ENCODE measurements at regions not wholly inside any gene's neighbourhood (a gene's known extent, or its start where the extent isn't known, plus 50 kb on each side); places are given as distances from the start of the nearest gene placed in this dataset.
"Not testable (repeated sequence)": the region's sequence is repeated elsewhere in the genome, so short reads cannot be mapped to it uniquely, and the experiment has no call there.

DNA sequence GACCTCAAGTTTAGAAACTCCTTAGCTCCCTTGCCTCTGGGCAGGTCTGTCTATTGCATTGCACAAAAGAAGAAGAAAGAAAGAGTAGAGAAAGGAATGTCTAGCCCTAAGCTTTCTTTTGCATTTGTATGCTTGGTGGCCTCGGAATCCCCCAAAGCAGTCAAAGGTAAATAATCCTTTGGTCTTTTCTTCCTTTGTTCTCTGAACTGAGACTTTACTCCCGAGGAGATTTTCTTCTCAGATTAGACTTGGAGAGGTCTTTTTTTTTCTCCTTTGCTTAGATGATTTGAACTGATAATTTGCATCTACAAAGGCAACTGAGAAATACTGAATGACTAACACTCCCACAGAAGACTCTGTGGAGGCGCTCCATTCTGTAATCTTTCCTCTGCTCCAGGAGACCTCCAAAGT lies 93.2 kb downstream of the AKR1D1 start:
- no peak for DNase-seq

- DNase-seq = no peak
Measured at GRCh38 chr7:138170298-138170697, 94.0 kb downstream of the AKR1D1 start.

DNA sequence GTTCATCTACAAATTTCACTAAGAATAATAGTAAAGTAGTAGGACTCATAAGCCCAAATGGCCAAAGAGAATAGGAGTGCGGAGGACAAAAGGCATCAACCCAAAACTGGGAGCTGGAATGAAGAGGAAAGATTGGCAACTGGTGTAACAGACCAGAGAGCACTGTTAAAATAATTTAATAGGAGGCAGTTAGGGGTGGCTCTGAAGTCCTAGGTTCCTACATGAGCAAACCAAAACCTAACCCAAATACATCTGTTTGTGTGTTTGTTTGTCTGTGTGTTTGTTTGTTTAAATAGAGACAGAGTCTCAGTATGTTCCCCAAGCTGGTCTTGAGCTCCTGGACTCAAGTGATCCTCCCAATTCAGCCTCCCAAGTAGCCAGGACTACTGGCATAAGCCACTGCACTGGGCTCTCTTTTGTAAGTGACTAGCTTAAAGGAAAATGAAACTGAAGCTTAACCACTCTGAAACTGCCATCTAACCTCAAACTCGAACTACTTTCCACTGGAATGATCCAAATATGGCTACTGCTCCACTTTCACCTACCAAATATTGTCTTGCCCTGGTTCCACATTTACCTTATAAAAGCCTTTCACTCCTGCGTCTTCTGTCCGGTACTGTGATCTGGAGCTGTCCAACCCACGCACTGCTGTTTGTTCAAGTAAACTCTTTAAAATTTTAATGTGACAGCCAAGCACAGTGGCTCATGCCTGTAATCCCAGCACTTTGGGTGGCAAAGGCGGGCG lies 94.9 kb downstream of the AKR1D1 start:
- no peak for DNase-seq

- DNase-seq = no peak
Measured at GRCh38 chr7:138173548-138173947, 97.3 kb downstream of the AKR1D1 start.

- no peak for DNase-seq
Measured at GRCh38 chr7:138176060-138176459, 99.8 kb downstream of the AKR1D1 start.

- DNase-seq = no peak
Measured at GRCh38 chr7:138184191-138184590, 107.9 kb downstream of the AKR1D1 start.

DNA sequence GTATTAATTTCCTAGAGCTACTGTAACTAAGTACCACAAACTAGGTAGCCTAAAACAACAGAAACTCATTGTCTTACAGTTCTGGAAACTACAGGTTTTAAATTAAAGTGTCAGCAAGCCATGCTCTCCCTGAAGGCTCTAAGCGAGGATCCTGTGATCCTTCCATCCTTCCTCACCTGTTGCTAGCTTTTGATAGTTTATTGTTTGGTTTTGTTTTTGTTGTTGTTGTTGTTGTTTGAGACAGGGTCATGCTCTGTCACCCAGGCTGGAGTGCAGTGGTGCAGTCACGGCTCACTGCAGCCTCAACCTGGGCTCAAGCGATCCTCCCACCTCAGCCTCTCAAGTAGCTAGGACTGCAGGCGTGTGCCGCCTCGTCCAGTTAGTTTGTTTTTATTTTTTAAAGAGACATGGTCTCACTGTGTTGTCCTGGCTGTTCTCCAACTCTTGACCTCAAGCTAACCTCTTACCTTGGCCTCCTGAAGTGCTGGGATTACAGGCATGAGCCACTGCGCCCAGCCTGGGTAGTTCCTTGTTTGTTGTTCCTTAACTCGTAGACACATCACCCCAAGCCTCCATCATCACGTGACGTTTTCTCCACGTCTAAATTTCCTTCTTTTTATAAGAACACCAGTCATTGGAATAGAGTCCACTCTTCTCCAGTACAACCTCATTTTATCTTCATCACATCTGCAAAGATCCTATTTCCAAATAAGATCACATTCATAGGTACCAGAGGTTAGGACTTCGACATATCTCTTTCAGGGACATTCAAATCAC lies 109.1 kb downstream of the AKR1D1 start:
- no peak for DNase-seq

- no peak for DNase-seq
Measured at GRCh38 chr7:138186951-138187351, 110.7 kb downstream of the AKR1D1 start.

DNA sequence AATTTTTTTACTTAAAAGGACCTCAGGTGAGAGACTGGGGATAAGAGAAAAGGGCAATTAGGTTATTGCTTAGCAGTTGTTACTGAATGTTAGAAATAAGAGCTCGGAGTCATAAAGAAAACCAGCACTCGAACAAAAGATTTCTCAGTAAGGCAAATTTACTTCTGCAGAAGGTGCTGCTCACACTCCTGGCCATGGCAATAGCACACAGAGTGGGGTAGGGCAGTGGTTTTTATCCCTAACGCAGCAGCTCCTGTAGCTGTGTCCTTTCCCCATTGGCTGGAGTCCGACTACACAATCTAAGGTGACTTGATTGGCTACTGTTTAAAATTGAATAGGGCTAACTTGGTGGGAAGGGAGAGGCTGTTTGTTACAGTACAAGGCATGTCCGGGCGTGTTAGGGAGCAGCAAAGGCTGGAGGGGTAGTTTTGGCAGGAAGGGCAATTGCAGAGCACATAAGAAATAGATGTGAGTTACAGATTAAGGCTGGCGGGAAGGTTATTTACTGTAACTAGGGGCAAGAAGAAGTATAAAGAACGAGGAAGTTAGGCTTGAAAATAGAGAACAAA lies 112.1 kb downstream of the AKR1D1 start:
- no peak for DNase-seq

- DNase-seq = no peak
Measured at GRCh38 chr7:138194567-138194966, 118.3 kb downstream of the AKR1D1 start.

GRCh38 chr7:138195151-138195571 lies 118.9 kb downstream of the AKR1D1 start:
- no peak for DNase-seq

DNA sequence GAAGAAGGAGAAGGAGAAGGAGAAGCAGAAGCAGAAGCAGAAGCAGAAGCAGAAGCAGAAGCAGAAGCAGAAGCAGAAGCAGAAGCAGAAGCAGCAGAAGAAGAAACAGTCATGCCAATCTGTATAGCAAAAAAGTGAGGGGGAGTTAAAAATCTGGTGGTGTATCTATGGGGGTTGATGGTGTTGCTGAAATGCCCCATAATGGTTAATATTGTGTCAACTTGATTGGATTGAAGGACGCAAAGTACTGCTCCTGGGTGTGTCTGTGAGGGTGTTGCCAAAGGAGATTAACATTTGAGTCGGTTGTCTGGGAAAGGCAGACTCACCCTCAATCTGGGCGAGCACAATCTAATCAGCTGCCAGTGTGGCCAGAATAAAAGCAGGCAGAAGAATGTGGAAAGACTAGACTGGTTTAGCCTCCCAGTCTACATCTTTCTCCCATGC lies 120.3 kb downstream of the AKR1D1 start:
- not testable (repeated sequence) for DNase-seq

DNA sequence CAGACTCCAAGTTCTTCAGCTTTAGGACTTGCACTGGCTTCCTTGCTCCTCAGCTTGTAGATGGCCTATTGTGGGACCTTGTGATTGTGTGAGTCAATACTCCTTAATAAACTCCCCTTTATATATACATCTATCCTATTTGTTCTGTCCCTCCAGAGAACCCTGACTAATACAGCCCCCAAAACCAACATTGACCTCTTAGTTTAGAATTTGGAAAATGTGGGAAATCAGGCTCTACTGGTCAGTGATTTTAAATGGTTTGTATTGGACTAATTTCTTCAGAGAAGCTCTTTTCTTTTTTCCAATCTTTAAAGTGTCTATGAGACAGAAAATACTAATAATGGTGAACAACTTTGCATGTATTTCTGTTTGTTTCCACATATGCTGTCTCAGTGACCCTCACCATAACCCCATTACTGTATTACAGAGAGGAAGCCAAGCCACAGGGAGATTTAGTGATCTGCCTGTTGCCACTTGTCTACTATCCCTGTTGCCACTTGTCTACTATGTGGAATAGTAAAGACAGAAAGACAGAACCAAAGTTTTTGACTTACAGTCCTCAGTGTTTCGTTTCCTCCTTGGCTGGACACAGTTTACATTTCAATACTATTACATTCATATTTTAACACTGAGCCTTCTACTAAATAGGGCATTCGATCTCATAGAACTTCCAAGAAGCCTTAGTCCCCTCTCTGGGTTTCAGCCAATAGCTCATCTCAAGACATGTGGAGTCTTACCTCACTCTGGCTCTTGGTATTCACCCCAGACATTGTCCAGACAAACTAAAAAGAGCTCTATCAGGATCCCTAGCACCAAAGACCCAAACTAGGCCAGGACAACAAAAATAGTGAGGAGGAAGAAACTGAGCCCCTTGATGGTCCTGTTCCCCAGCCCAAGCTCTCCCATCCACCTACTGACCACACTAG lies 121.0 kb downstream of the AKR1D1 start:
- no peak for DNase-seq

GRCh38 chr7:138204285-138204981 lies 128.2 kb downstream of the AKR1D1 start:
- no peak for DNase-seq

DNA sequence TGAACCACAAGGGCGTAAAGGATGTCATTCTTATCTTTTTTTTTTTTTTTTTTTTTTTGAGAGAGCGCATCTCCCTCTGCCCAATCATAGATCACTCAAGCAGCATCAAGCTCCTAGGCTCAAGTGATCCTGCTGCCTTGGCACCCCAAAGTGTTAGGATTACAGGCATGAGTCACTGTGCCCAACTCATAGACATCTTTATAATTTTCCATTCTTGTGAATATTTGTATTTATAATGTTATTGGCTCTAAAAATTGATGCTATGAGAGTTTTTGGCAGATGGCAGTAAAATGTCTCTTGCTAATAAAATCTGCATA lies 128.7 kb downstream of the AKR1D1 start:
- no peak for DNase-seq

DNA sequence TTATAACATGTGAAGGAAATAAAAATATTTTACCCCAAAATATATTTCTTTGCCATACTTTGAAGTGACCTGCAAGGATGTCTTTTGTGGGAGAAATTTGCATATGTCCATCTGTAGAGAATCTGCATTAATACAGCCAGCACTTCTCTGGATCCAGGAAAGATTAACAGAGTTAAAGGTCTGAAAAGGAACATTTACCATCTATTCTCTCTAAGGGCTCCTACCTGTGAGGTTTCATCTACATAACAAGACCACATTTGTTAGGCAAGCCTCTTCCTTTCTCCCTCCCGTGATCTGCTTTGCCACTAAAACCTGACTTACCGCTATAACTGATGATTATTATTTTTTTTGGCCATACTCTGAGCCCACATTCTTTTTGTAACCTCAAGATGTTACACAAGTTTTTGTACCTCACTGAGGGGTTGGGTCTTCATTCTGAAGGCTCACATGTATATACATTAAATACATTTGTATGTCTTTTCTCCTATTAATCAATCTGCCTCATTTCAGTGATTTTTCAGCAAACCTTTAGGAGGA lies 129.4 kb downstream of the AKR1D1 start:
- DNase-seq = no peak

- no peak for DNase-seq
Measured at GRCh38 chr7:138207555-138207971, 131.3 kb downstream of the AKR1D1 start.

- no peak for DNase-seq
Measured at GRCh38 chr7:138208142-138208570, 131.9 kb downstream of the AKR1D1 start.

- DNase-seq = no peak
Measured at GRCh38 chr7:138208864-138209263, 132.6 kb downstream of the AKR1D1 start.

- no peak for DNase-seq
Measured at GRCh38 chr7:138212314-138212713, 136.1 kb downstream of the AKR1D1 start.

- no peak for DNase-seq
Measured at GRCh38 chr7:138214926-138215325, 138.7 kb downstream of the AKR1D1 start.

- DNase-seq = not testable (repeated sequence)
Measured at GRCh38 chr7:138220321-138220720, 144.1 kb downstream of the AKR1D1 start.

Data from NCI-H748 treated with DMSO at 0.1 percent for 48 hours (cell line).